Heart right ventricle (tissue), 16 donors: ENCODE measurements at regions not wholly inside any gene's neighbourhood (a gene's known extent, or its start where the extent isn't known, plus 50 kb on each side); places are given as distances from the start of the nearest gene placed in this dataset.

Experiments used
- ATAC-seq, 8 donors: fragments of 200-7000 bp; cut with Tn5 transposase; one replicate each; pipeline ENCODE4 v1.9.1; 2020; ENCODE audit warnings: mild to moderate bottlenecking in 8 of 8, moderate library complexity in 8 of 8, moderate number of reproducible peaks in 1 of 8
- DNase-seq, 2 donors: peaks; one replicate each; pipeline ENCODE4 v3.0.0-alpha.2; 2020
- H3K27ac ChIP-seq, 10 donors: fragments of 200-600 bp; sonication (generic) in 2 of 10; one replicate each; pipeline versions ENCODE4 v1.5.0 to v1.8.0; 2020 to 2022; ENCODE audit warnings: mild to moderate bottlenecking in 3 of 10
- H3K27me3 ChIP-seq, 7 donors: fragments of 200-600 bp; one replicate each; pipeline ENCODE4 v1.8.0; 2021 to 2022; ENCODE audit warnings: mild to moderate bottlenecking in 2 of 7
- H3K36me3 ChIP-seq, 9 donors: fragments of 200-600 bp; sonication (generic) in 1 of 9; one replicate each; pipeline versions ENCODE4 v1.5.0 to v1.8.0; 2020 to 2022; ENCODE audit warnings: mild to moderate bottlenecking in 2 of 9
- H3K4me1 ChIP-seq, 9 donors: fragments of 200-600 bp; sonication (generic) in 1 of 9; one replicate each; pipeline versions ENCODE4 v1.5.0 to v1.8.0; 2020 to 2022; ENCODE audit warnings: mild to moderate bottlenecking in 4 of 9
- H3K4me3 ChIP-seq, 10 donors: fragments of 200-600 bp; sonication (generic) in 2 of 10; one replicate each; pipeline versions ENCODE4 v1.5.0 to v1.8.0; 2020 to 2022; ENCODE audit warnings: mild to moderate bottlenecking in 7 of 10, moderate library complexity in 2 of 10
- H3K9me3 ChIP-seq, 11 donors: fragments of 200-600 bp in 10 of 11; sonication (generic) in 2 of 11; one replicate each; pipeline versions ENCODE4 v1.5.0 to v1.8.0; 2013 to 2022; ENCODE audit warnings: mild to moderate bottlenecking in 2 of 11, control low read depth in 1 of 11, moderate library complexity in 1 of 11
- WGBS, 2 donors: extraction: QIAGEN DNeasy Blood & Tissue Kit; methylation state at CpG; one replicate each; pipeline ENCODE4 v1.1.7; 2013; ENCODE audit warnings: inconsistent platforms in 1 of 2; 5-methylcytosine and 5-hydroxymethylcytosine counted together
- intact Hi-C, 10 donors: fragments of 100-400 bp; cut with DNase I; formaldehyde crosslinking; loops; one replicate each; pipeline versions ENCODE4 v1.11.1 to v1.14.2; 2022
- TF ChIP-seq, protein P1 (sequence below), 9 donors: fragments of 200-600 bp; sonication (generic) in 2 of 9; IDR thresholded peaks; one replicate each; pipeline versions ENCODE4 v1.5.0 to v1.8.0; 2021 to 2022; ENCODE audit warnings: antibody characterized with exemption in 9 of 9, mild to moderate bottlenecking in 5 of 9, moderate library complexity in 1 of 9
- donor health status: Arrhythmogenic right ventricular cardiomyopathy.
- donor health status: ischemic (EF 13 %, LVEDD 7.1; RV severe dilation, severe dysfunction).
- donor health status: healthy with polysubstance abuse.
- donor health status: DM: no; HTN: yes; CAD: no.
- donor health status: DM: no; HTN: no; CAD: no.
- donor health status: ischemic (EF 25% LVEDD 6.9; RV normal size, moderate dysfunction).
- donor health status: ischemic (EF 25% LVEDD 5.7; RV mildly dilated, moderate dysfunction).
- donor health status: healthy.
- donor health status: DM: yes; HTN: yes; CAD: no.
- donor health status: Ischemic cardiomyopathy.
- donor health status: ischemic (EF 35%, LVEDD 5.7; RV mildly dilated, moderate dysfunction).
- donor health status: nonischemic (EF 11% LVEDD 7.7; RV severe dilation, severe dysfunction).
- donor health status: DM: yes; HTN: yes; CAD: no.
- donor health status: PGD.
- donor health status: ischemic (EF 29% LVEDD 5.4; RV normal size, mild dysfunction).
- donor health status: nonischemic (EF 23%, LVEDD 6.1; RV moderate dilation, normal function).

DNA sequence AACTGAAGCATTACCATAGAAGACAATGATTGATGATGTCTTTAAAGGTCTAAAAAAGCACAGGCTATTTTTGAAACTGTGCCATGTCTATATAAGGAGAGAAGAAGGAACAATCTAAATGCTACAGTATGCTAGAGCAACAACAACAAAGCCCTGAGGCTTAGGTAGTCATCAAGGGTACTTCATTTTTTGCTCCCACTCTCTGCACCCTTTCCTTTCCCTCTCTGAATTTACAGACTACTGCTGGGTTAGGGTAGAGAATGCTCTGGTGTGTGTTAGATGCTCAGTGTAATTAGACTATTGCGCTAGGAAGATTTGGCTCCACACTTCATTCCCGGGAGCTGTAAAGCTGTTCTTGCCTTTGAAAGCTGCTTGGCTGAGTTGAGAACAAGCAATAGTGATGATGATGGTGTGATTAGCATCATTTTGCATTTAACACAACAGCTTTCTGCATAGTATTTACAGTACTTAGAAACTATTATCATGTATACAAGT, 1262.5 kb upstream of the CITED2 start:
- Histone ChIP-seq H3K27me3 (no peaks in the 10 kb centered on the region), H3K9me3 (no peaks in the 10 kb centered on the region), H3K36me3 (no peaks in the 10 kb centered on the region), H3K4me1 (no peaks in the 10 kb centered on the region), H3K27ac (no peak overlapping the region), H3K4me3 (no peak overlapping the region)
- DNase-seq (no peak), ATAC-seq (peak in 1 of 8 donors; percentile 12)
- WGBS, 2 donors = 43 to 55% methylated on average over 2 of the region's 2 CpGs
- intact Hi-C loops = no loop called here
- TF ChIP-seq, protein P1, sequence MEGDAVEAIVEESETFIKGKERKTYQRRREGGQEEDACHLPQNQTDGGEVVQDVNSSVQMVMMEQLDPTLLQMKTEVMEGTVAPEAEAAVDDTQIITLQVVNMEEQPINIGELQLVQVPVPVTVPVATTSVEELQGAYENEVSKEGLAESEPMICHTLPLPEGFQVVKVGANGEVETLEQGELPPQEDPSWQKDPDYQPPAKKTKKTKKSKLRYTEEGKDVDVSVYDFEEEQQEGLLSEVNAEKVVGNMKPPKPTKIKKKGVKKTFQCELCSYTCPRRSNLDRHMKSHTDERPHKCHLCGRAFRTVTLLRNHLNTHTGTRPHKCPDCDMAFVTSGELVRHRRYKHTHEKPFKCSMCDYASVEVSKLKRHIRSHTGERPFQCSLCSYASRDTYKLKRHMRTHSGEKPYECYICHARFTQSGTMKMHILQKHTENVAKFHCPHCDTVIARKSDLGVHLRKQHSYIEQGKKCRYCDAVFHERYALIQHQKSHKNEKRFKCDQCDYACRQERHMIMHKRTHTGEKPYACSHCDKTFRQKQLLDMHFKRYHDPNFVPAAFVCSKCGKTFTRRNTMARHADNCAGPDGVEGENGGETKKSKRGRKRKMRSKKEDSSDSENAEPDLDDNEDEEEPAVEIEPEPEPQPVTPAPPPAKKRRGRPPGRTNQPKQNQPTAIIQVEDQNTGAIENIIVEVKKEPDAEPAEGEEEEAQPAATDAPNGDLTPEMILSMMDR (IDR thresholded peaks at IDR 0.05) = no peak

DNA sequence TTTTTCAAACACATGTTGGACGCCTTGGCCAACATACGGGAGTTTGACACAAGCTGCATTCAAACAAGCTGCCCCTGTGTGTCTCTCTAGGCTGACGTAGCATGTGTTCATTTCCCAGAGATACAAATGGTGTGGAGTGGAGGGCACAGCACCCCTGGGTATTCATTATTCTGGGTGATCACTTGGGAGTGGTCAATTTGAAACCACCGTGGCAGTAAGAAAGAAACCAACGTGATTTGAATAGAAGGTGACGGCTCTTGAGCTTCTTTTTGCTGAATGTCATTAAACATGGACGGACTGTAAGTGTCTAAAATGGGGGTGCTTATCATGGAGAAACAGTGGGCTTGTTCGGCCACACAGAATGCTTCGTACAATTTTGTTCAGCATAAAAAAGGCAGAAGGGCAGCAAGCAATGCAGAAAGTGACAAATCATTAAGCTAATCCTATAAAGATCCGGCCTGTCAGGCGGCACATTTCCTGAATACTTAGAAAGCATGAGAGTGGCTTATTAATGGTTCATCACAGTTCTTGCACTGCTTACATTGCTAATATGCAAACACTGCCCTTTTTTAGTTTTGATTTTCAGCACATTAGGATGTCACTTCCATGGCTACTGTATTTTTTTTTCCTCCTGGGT, 1261.9 kb upstream of the CITED2 start:
- H3K4me3 ChIP-seq = no peak overlapping the region
- intact Hi-C loops = no loop called here
- ATAC-seq = peak in 1 of 8 donors; percentile 33
- H3K9me3 ChIP-seq = no peaks in the 10 kb centered on the region
- no peaks in the 10 kb centered on the region for H3K27me3 ChIP-seq
- DNase-seq = no peak
- no peaks in the 10 kb centered on the region for H3K36me3 ChIP-seq
- H3K27ac ChIP-seq = no peak overlapping the region
- TF ChIP-seq, protein P1 (IDR thresholded peaks at IDR 0.05) = no peak
- H3K4me1 ChIP-seq = no peaks in the 10 kb centered on the region
- WGBS, 2 donors = 86 to 87% methylated on average over 11 of the region's 11 CpGs

DNA sequence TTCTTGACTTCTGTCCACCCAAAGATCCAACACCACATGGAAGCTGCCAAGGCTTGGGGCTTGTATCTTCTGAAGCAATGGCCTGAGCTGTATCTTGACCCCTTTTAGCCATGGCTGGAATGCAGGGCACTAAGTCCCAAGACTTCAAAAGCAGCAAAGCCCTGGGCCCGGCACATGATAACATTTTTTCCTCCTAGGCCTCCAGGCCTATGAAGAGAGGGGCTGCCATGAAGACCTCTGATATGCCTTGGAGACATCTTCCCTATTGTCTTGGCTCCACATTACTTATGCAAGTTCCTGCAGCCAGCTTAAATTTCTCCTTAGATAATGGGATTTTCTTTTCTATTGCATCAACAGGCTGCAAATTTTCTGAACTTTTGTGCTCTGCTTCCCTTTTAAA, 1252.6 kb upstream of the CITED2 start:
- H3K27me3 ChIP-seq = no peaks in the 10 kb centered on the region
- no peak overlapping the region for H3K27ac ChIP-seq
- DNase-seq (no peak), ATAC-seq (no peak)
- 94 to 95% methylated on average over 1 of the region's 1 CpG for WGBS, 2 donors
- TF ChIP-seq, protein P1 (IDR thresholded peaks at IDR 0.05) = no peak
- H3K4me1 ChIP-seq = no peaks in the 10 kb centered on the region
- intact Hi-C loops = no loop called here
- no peak overlapping the region for H3K4me3 ChIP-seq
- H3K36me3 ChIP-seq = no peaks in the 10 kb centered on the region
- peaks cover 0 to 26% (median 12%) of the 10 kb centered on the region in 11 donors for H3K9me3 ChIP-seq

DNA sequence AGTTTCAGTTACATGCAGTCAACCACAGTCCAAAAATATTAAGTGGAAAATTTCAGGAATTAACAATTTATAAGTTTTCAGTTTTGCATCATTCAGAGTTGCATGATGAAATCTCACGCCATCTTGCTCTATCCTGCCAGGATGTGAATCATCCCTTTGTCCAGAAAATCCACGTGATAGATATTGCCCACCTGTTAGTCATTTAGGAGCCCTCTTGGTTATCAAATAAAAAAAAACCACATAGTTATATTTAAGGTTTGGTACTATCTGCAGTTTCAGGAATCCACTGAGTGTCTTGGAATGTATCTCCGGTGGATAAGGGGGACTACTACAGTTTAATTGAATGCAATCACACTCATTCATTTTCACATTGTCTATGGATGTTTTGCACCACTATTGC, 1249.0 kb upstream of the CITED2 start:
- WGBS, 2 donors = 57 to 69% methylated on average over 3 of the region's 3 CpGs
- no peaks in the 10 kb centered on the region for H3K27me3 ChIP-seq
- peaks cover 0 to 26% (median 12%) of the 10 kb centered on the region in 11 donors for H3K9me3 ChIP-seq
- H3K4me3 ChIP-seq = no peak overlapping the region
- ATAC-seq = no peak
- TF ChIP-seq, protein P1 (IDR thresholded peaks at IDR 0.05) = no peak
- intact Hi-C loops = no loop called here
- DNase-seq = no peak
- H3K27ac ChIP-seq = no peak overlapping the region
- H3K4me1 ChIP-seq = no peaks in the 10 kb centered on the region
- no peaks in the 10 kb centered on the region for H3K36me3 ChIP-seq
